WTC11 (cell line): ENCODE measurements at regions not wholly inside any gene's neighbourhood (a gene's known extent, or its start where the extent isn't known, plus 50 kb on each side); places are given as distances from the start of the nearest gene placed in this dataset.

Source experiments
- ATAC-seq: fragments of 200-7000 bp; cut with Tn5 transposase; 2 replicates; pipeline ENCODE4 v1.10.0; 2021; ENCODE audit warnings: mild to moderate bottlenecking, moderate library complexity
- CTCF ChIA-PET: fragments of 300-600 bp; sonication (Branson Sonifier 250); formaldehyde crosslinking; loops from one replicate; lab custom pipeline; 2021; ENCODE audit warnings: antibody characterized with exemption; lab: Charles Lee
- POLR2A ChIA-PET: fragments of 350-600 bp; sonication (Branson Sonifier 250); formaldehyde crosslinking; loops from one replicate; lab custom pipeline; 2021; ENCODE audit warnings: antibody characterized with exemption; lab: Charles Lee
- DNase-seq: peaks from one replicate; pipeline ENCODE4 v3.0.0; 2021; ENCODE audit warnings: low spot score
- H3K27ac Mint-ChIP-seq: 2 replicates; pipeline ENCODE4 v1.8.0; 2021; ENCODE audit warnings: mixed read lengths
- H3K27me3 Mint-ChIP-seq: 2 replicates; pipeline ENCODE4 v1.8.0; 2021; ENCODE audit warnings: low read depth, mild to moderate bottlenecking, moderate library complexity, mixed read lengths
- H3K36me3 Mint-ChIP-seq: 2 replicates; pipeline ENCODE4 v1.8.0; 2021; ENCODE audit warnings: mixed read lengths
- H3K4me1 Mint-ChIP-seq: 2 replicates; pipeline ENCODE4 v1.8.0; 2022; ENCODE audit warnings: mixed read lengths
- H3K4me3 Mint-ChIP-seq: 2 replicates; pipeline ENCODE4 v1.8.0; 2021; ENCODE audit warnings: mild to moderate bottlenecking, moderate library complexity, mixed read lengths
- H3K9me3 Mint-ChIP-seq: 2 replicates; pipeline ENCODE4 v1.8.0; 2021; ENCODE audit warnings: mixed read lengths
- ARID4B ChIP-seq: sonication (generic); formaldehyde crosslinking; IDR thresholded peaks from 2 replicates; pipeline ENCODE4 v1.8.0; 2023; ENCODE audit warnings: missing genetic modification reagents, mild to moderate bottlenecking, borderline replicate concordance
- ATF1 ChIP-seq: sonication (generic); formaldehyde crosslinking; IDR thresholded peaks from 2 replicates; pipeline ENCODE4 v1.8.1; 2023; ENCODE audit warnings: mild to moderate bottlenecking, moderate library complexity, missing genetic modification reagents
- CDX4 ChIP-seq: fragments of 250-450 bp; sonication (Bioruptor Pico); IDR thresholded peaks from 2 replicates; pipeline ENCODE4 v1.9.0; 2021; ENCODE audit warnings: moderate library complexity, mild to moderate bottlenecking, inconsistent platforms, borderline replicate concordance
- ETV6 ChIP-seq: sonication (generic); formaldehyde crosslinking; IDR thresholded peaks from 2 replicates; pipeline ENCODE4 v1.8.1; 2022; ENCODE audit warnings: mild to moderate bottlenecking, missing genetic modification reagents
- GRHL2 ChIP-seq: fragments of 250-450 bp; sonication (Bioruptor Pico); IDR thresholded peaks from 2 replicates; pipeline ENCODE4 v1.8.0; 2022; ENCODE audit warnings: mild to moderate bottlenecking, moderate library complexity; ENCODE audit not compliant: insufficient replicate concordance, severe bottlenecking
- HMGA2 ChIP-seq: fragments of 250-450 bp; sonication (Bioruptor Pico); IDR thresholded peaks from 2 replicates; pipeline ENCODE4 v1.4.0; 2021; ENCODE audit warnings: mild to moderate bottlenecking, moderate library complexity
- JAZF1 ChIP-seq: fragments of 250-450 bp; sonication (Bioruptor Pico); IDR thresholded peaks from 2 replicates; pipeline ENCODE4 v1.9.0; 2021; ENCODE audit warnings: moderate library complexity, mild to moderate bottlenecking, inconsistent platforms
- KAT7 ChIP-seq: sonication (generic); formaldehyde crosslinking; IDR thresholded peaks from 2 replicates; pipeline ENCODE4 v1.8.1; 2023; ENCODE audit warnings: missing genetic modification reagents, mild to moderate bottlenecking, borderline replicate concordance
- MLX ChIP-seq: sonication (generic); formaldehyde crosslinking; IDR thresholded peaks from 2 replicates; pipeline ENCODE4 v1.8.1; 2023; ENCODE audit warnings: mild to moderate bottlenecking, missing genetic modification reagents, moderate library complexity
- MXD4 ChIP-seq: fragments of 250-450 bp; sonication (Bioruptor Pico); IDR thresholded peaks from 2 replicates; pipeline ENCODE4 v1.8.0; 2021; ENCODE audit warnings: mild to moderate bottlenecking, moderate library complexity, borderline replicate concordance
- MYBL2 ChIP-seq: sonication (generic); formaldehyde crosslinking; IDR thresholded peaks from 2 replicates; pipeline ENCODE4 v1.8.1; 2023; ENCODE audit warnings: mild to moderate bottlenecking, moderate library complexity, missing genetic modification reagents
- NFE2L1 ChIP-seq: sonication (generic); formaldehyde crosslinking; IDR thresholded peaks from 2 replicates; pipeline ENCODE4 v1.8.1; 2023; ENCODE audit warnings: missing genetic modification reagents
- PRRX2 ChIP-seq: fragments of 250-450 bp; sonication (Bioruptor Pico); IDR thresholded peaks from 2 replicates; pipeline ENCODE4 v1.8.0; 2021; ENCODE audit warnings: mild to moderate bottlenecking
- RELA ChIP-seq: sonication (generic); formaldehyde crosslinking; IDR thresholded peaks from 2 replicates; pipeline ENCODE4 v1.8.1; 2022; ENCODE audit warnings: missing genetic modification reagents, mild to moderate bottlenecking, borderline replicate concordance
- SMAD3 ChIP-seq: sonication (generic); formaldehyde crosslinking; IDR thresholded peaks from 2 replicates; pipeline ENCODE4 v1.8.0; 2022; ENCODE audit warnings: missing genetic modification reagents, mild to moderate bottlenecking, borderline replicate concordance
- SOX15 ChIP-seq: fragments of 250-450 bp; sonication (Bioruptor Pico); IDR thresholded peaks from 2 replicates; pipeline ENCODE4 v1.9.0; 2021; ENCODE audit warnings: mild to moderate bottlenecking
- SP1 ChIP-seq: sonication (generic); formaldehyde crosslinking; conservative IDR thresholded peaks from 2 replicates; pipeline ENCODE4 v1.8.1; 2022; ENCODE audit warnings: missing genetic modification reagents
- TEAD4 ChIP-seq: sonication (generic); formaldehyde crosslinking; IDR thresholded peaks from 2 replicates; pipeline ENCODE4 v1.8.0; 2022; ENCODE audit warnings: mild to moderate bottlenecking, missing genetic modification reagents
- ZBTB43 ChIP-seq: sonication (generic); formaldehyde crosslinking; IDR thresholded peaks from 2 replicates; pipeline ENCODE4 v1.8.1; 2023; ENCODE audit warnings: mild to moderate bottlenecking, missing genetic modification reagents
- ZNF138 ChIP-seq: sonication (generic); formaldehyde crosslinking; conservative IDR thresholded peaks from 2 replicates; pipeline ENCODE4 v1.8.1; 2022; ENCODE audit warnings: mild to moderate bottlenecking, moderate library complexity, missing genetic modification reagents
- ZNF671 ChIP-seq: fragments of 250-450 bp; sonication (Bioruptor Pico); IDR thresholded peaks from 2 replicates; pipeline ENCODE4 v1.8.0; 2021; ENCODE audit warnings: mild to moderate bottlenecking
- TF ChIP-seq, protein P1 (sequence below): sonication (generic); formaldehyde crosslinking; IDR thresholded peaks from 2 replicates; pipeline ENCODE4 v1.8.0; 2022; ENCODE audit warnings: mild to moderate bottlenecking, missing genetic modification reagents
- TF ChIP-seq, protein P2 (sequence below): sonication (generic); formaldehyde crosslinking; IDR thresholded peaks from 2 replicates; pipeline ENCODE4 v1.8.0; 2022; ENCODE audit warnings: missing genetic modification reagents

GRCh38 chr1:188723332-188724020 is 1754.2 kb downstream of the BRINP3 start (continued):
- TF ChIP-seq RELA (CRISPR knock-in tag) (no peak), SP1 (no peak), HMGA2 (CRISPR knock-in tag) (no peak), MLX (CRISPR knock-in tag) (no peak), ETV6 (CRISPR knock-in tag) (no peak), ZNF138 (CRISPR knock-in tag) (no peak), ZBTB43 (no peak), ARID4B (CRISPR knock-in tag) (no peak), ZNF671 (no peak), PRRX2 (CRISPR knock-in tag) (no peak)
- TF ChIP-seq, protein P1, sequence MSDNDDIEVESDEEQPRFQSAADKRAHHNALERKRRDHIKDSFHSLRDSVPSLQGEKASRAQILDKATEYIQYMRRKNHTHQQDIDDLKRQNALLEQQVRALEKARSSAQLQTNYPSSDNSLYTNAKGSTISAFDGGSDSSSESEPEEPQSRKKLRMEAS (CRISPR knock-in tag) = no peak

DNA sequence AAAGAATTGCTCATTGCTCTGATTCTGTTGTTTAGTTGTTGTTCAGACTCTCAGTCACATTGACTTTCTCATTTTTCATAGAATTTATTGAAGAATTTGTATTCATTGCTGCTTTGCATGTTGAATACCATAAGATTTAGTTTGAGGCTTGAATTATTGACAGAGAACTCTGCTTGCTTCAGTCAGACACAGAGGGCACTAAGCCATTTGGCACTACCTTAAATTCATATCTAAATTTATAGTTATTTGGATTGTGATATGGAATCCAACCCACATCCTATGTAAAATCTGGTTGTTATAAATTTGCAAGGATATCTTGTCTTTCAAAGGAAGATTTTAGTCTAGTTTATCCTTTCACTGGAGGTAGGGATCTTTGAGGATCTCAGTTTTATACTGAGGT is 1748.6 kb downstream of the BRINP3 start:
- Mint-ChIP-seq H3K27ac (no peak overlapping the region), H3K4me3 (no peak overlapping the region), H3K9me3 (peaks cover 8% of the 10 kb centered on the region), H3K4me1 (peaks cover 7% of the 10 kb centered on the region), H3K36me3 (no peaks in the 10 kb centered on the region), H3K27me3 (0 out of 2 replicates have a peak, but pooled peaks cover 3% of the 10 kb centered on the region)
- no peak for TF ChIP-seq ETV6 (CRISPR knock-in tag)
- TF ChIP-seq NFE2L1 (CRISPR knock-in tag) = no peak
- TF ChIP-seq MLX (CRISPR knock-in tag) = no peak
- ATAC-seq = no peak
- POLR2A ChIA-PET = no interaction called here
- no peak for DNase-seq
- CTCF ChIA-PET = no interaction called here

DNA sequence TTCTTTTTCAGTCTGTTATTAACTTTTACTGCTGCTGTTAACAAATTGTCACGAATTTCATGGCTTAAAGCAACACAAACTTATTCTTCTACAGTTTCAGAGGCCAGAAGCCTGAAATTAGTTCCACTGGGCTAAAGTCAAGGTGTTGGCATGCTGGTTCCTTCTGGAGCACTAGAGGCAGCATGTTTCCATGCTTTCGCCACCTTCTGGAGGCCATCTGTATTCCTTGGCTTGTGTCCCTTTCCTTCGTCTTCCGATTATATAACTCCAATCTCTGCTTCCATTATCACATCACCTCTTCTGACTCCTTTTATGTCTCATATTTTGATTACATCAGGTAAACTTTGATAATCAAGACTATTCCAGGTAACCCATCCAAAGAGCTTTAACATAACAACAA is 1742.1 kb downstream of the BRINP3 start:
- Mint-ChIP-seq H3K27ac (no peak overlapping the region), H3K4me3 (no peak overlapping the region), H3K27me3 (0 out of 2 replicates have a peak, but pooled peaks cover 3% of the 10 kb centered on the region), H3K9me3 (peaks cover 12% of the 10 kb centered on the region), H3K4me1 (peaks cover 7% of the 10 kb centered on the region), H3K36me3 (no peaks in the 10 kb centered on the region)
- DNase-seq = no peak
- TF ChIP-seq ATF1 = no peak
- no peak for TF ChIP-seq MXD4 (CRISPR knock-in tag)
- TF ChIP-seq, protein P2, sequence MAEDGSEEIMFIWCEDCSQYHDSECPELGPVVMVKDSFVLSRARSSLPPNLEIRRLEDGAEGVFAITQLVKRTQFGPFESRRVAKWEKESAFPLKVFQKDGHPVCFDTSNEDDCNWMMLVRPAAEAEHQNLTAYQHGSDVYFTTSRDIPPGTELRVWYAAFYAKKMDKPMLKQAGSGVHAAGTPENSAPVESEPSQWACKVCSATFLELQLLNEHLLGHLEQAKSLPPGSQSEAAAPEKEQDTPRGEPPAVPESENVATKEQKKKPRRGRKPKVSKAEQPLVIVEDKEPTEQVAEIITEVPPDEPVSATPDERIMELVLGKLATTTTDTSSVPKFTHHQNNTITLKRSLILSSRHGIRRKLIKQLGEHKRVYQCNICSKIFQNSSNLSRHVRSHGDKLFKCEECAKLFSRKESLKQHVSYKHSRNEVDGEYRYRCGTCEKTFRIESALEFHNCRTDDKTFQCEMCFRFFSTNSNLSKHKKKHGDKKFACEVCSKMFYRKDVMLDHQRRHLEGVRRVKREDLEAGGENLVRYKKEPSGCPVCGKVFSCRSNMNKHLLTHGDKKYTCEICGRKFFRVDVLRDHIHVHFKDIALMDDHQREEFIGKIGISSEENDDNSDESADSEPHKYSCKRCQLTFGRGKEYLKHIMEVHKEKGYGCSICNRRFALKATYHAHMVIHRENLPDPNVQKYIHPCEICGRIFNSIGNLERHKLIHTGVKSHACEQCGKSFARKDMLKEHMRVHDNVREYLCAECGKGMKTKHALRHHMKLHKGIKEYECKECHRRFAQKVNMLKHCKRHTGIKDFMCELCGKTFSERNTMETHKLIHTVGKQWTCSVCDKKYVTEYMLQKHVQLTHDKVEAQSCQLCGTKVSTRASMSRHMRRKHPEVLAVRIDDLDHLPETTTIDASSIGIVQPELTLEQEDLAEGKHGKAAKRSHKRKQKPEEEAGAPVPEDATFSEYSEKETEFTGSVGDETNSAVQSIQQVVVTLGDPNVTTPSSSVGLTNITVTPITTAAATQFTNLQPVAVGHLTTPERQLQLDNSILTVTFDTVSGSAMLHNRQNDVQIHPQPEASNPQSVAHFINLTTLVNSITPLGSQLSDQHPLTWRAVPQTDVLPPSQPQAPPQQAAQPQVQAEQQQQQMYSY (CRISPR knock-in tag) = no peak
- no peak for TF ChIP-seq SMAD3 (CRISPR knock-in tag)
- TF ChIP-seq JAZF1 (CRISPR knock-in tag) = no peak
- TF ChIP-seq KAT7 (CRISPR knock-in tag) = no peak
- no peak for TF ChIP-seq GRHL2 (CRISPR knock-in tag)
- no peak for TF ChIP-seq ZNF671
- no peak for TF ChIP-seq SOX15
- no peak for TF ChIP-seq MYBL2
- no peak for TF ChIP-seq TEAD4 (CRISPR knock-in tag)
- no peak for TF ChIP-seq CDX4 (CRISPR knock-in tag)
- ATAC-seq = peak; percentile 80
- CTCF ChIA-PET = no interaction called here
- POLR2A ChIA-PET = no interaction called here
